ENCODE measurements at regions not wholly inside any gene's neighbourhood (a gene's known extent, or its start where the extent isn't known, plus 50 kb on each side); places are given as distances from the start of the nearest gene placed in this dataset.

- DNase-seq (ENCODE audit: extremely low read depth in 1 of 2, low read depth in 1 of 2): no peak
Observed at GRCh38 chr12:20278276-20278675, 90.1 kb upstream of the PDE3A start.

GRCh38 chr12:20280515-20280914 lies 87.8 kb upstream of the PDE3A start:
- DNase-seq (ENCODE audit: extremely low read depth in 1 of 2, low read depth in 1 of 2): no peak

GRCh38 chr12:20282401-20282800 lies 85.9 kb upstream of the PDE3A start:
- no peak for DNase-seq (ENCODE audit: extremely low read depth in 1 of 2, low read depth in 1 of 2)

GRCh38 chr12:20283482-20283881 lies 84.9 kb upstream of the PDE3A start:
- DNase-seq (ENCODE audit: extremely low read depth in 1 of 2, low read depth in 1 of 2): no peak

GRCh38 chr12:20289520-20289919 lies 78.8 kb upstream of the PDE3A start:
- DNase-seq (ENCODE audit: extremely low read depth in 1 of 2, low read depth in 1 of 2): no peak

GRCh38 chr12:20300457-20300856 lies 67.9 kb upstream of the PDE3A start:
- no peak for DNase-seq (ENCODE audit: extremely low read depth in 1 of 2, low read depth in 1 of 2)

- DNase-seq (ENCODE audit: extremely low read depth in 1 of 2, low read depth in 1 of 2): no peak
Observed at GRCh38 chr12:20305470-20305869, 62.9 kb upstream of the PDE3A start.

- no peak for DNase-seq (ENCODE audit: extremely low read depth in 1 of 2, low read depth in 1 of 2)
Observed at GRCh38 chr12:20309504-20310148, 58.7 kb upstream of the PDE3A start.

GRCh38 chr12:20314328-20314727 lies 54.0 kb upstream of the PDE3A start:
- no peak for DNase-seq (ENCODE audit: extremely low read depth in 1 of 2, low read depth in 1 of 2)

GRCh38 chr12:20317554-20317953 lies 50.8 kb upstream of the PDE3A start:
- DNase-seq (ENCODE audit: extremely low read depth in 1 of 2, low read depth in 1 of 2): no peak
